ENCODE measurements at regions not wholly inside any gene's neighbourhood (a gene's known extent, or its start where the extent isn't known, plus 50 kb on each side); places are given as distances from the start of the nearest gene placed in this dataset.

GRCh38 chr4:129676934-129677333 is 581.0 kb downstream of the C4orf33 start:
- TF ChIP-seq CTCF (IDR thresholded peaks at IDR 0.05) (no peak), EZH2 (IDR thresholded peaks at IDR 0.05; ENCODE audit: borderline replicate concordance, insufficient read depth, low read depth, low read length, poor library complexity, severe bottlenecking) (no peak)

Measured in B cell (primary cell).